NB4 (cell line): ENCODE measurements at regions not wholly inside any gene's neighbourhood (a gene's known extent, or its start where the extent isn't known, plus 50 kb on each side); places are given as distances from the start of the nearest gene placed in this dataset.

ENCODE experiments used
- TF ChIP-seq, protein P1 (sequence below): IDR thresholded peaks from one replicate; pipeline ENCODE4 v1.5.1; 2012; ENCODE audit warnings: low read depth, low read length
- TF ChIP-seq, protein P2 (sequence below): IDR thresholded peaks from 2 replicates; pipeline ENCODE4 v1.6.1; 2011; ENCODE audit warnings: low read depth, low read length

DNA sequence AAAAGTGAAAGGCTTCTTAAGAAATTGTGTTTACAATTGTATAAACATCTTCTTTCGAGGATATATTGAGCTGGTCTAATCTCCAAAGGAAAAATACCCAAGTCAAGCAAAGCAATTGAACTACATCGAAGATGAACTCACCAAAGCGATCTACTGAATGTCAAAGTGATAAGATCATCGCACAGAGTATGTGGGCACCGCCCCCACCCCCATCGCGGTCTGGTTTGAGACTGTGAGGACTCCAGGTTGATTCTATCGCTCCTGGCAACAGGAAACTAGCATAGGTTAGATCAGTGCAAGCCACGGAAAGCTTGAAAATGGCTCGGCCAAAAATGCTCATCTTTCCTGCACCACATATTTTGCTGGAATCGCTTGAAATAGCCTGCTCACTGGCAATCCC is 133.2 kb upstream of the RPS6KA2 start:
- TF ChIP-seq, protein P1, sequence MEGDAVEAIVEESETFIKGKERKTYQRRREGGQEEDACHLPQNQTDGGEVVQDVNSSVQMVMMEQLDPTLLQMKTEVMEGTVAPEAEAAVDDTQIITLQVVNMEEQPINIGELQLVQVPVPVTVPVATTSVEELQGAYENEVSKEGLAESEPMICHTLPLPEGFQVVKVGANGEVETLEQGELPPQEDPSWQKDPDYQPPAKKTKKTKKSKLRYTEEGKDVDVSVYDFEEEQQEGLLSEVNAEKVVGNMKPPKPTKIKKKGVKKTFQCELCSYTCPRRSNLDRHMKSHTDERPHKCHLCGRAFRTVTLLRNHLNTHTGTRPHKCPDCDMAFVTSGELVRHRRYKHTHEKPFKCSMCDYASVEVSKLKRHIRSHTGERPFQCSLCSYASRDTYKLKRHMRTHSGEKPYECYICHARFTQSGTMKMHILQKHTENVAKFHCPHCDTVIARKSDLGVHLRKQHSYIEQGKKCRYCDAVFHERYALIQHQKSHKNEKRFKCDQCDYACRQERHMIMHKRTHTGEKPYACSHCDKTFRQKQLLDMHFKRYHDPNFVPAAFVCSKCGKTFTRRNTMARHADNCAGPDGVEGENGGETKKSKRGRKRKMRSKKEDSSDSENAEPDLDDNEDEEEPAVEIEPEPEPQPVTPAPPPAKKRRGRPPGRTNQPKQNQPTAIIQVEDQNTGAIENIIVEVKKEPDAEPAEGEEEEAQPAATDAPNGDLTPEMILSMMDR = no peak
- TF ChIP-seq, protein P2, sequence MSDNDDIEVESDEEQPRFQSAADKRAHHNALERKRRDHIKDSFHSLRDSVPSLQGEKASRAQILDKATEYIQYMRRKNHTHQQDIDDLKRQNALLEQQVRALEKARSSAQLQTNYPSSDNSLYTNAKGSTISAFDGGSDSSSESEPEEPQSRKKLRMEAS = no peak
